Neuronal stem cell (in vitro differentiated cells): ENCODE measurements at regions not wholly inside any gene's neighbourhood (a gene's known extent, or its start where the extent isn't known, plus 50 kb on each side); places are given as distances from the start of the nearest gene placed in this dataset.

Experiments used
- DNase-seq: peaks from one replicate; pipeline ENCODE4 v3.0.0-alpha.2; 2013; ENCODE audit warnings: low spot score
- H2AFZ ChIP-seq: one replicate; pipeline ENCODE4 v1.6.1; 2013; ENCODE audit warnings: mild to moderate bottlenecking, low read length, inconsistent platforms
- H2AK5ac ChIP-seq: 2 replicates; pipeline ENCODE4 v1.6.1; 2013; ENCODE audit warnings: low read depth, mild to moderate bottlenecking, inconsistent platforms, low read length, moderate library complexity, mixed read lengths
- H2BK120ac ChIP-seq: 2 replicates; pipeline ENCODE4 v1.6.1; 2013; ENCODE audit warnings: low read depth, mild to moderate bottlenecking, inconsistent platforms, low read length, moderate library complexity, mixed read lengths
- H2BK12ac ChIP-seq: one replicate; pipeline ENCODE4 v1.6.1; 2013; ENCODE audit warnings: low read length, inconsistent platforms
- H2BK15ac ChIP-seq: 2 replicates; pipeline ENCODE4 v1.6.1; 2013; ENCODE audit warnings: mild to moderate bottlenecking, low read length, inconsistent platforms, mixed read lengths
- H2BK5ac ChIP-seq: one replicate; pipeline ENCODE4 v1.6.1; 2013; ENCODE audit warnings: inconsistent platforms, mild to moderate bottlenecking, low read length, moderate library complexity
- H3K14ac ChIP-seq: one replicate; pipeline ENCODE4 v1.6.1; 2013; ENCODE audit warnings: low read length, inconsistent platforms
- H3K18ac ChIP-seq: 2 replicates; pipeline ENCODE4 v1.6.1; 2013; ENCODE audit warnings: low read length, inconsistent platforms
- H3K23ac ChIP-seq: 2 replicates; pipeline ENCODE4 v1.6.1; 2013; ENCODE audit warnings: low read depth, mild to moderate bottlenecking, mixed read lengths, low read length, inconsistent platforms; ENCODE audit not compliant: poor library complexity
- H3K27ac ChIP-seq: replicated peaks from 3 replicates; pipeline ENCODE4 v1.5.1; 2013; ENCODE audit warnings: low read length, inconsistent platforms
- H3K27me3 ChIP-seq, 3 experiments: 2 replicates each; pipeline ENCODE4 v1.6.1; 2013; ENCODE audit warnings: low read length in 3 of 3, mild to moderate bottlenecking in 2 of 3, inconsistent platforms in 1 of 3, low read depth in 1 of 3, mixed read lengths in 1 of 3, moderate library complexity in 1 of 3; ENCODE audit not compliant: control insufficient read depth in 3 of 3, insufficient read depth in 3 of 3
- H3K36me3 ChIP-seq, 2 donors: replicated peaks in 1 of 2; 2 replicates each; pipeline ENCODE4 v1.6.1; 2013; ENCODE audit warnings: low read length in 2 of 2; ENCODE audit not compliant: control insufficient read depth in 2 of 2, insufficient read depth in 2 of 2
- H3K4ac ChIP-seq: 2 replicates; pipeline ENCODE4 v1.6.1; 2013; ENCODE audit warnings: inconsistent platforms, mild to moderate bottlenecking, low read length, moderate library complexity
- H3K4me1 ChIP-seq, 2 donors: 1 replicate in 1 of 2; 2 replicates in 1 of 2; pipeline ENCODE4 v1.6.1; 2013; ENCODE audit warnings: low read length in 2 of 2, low read depth in 1 of 2; ENCODE audit not compliant: control insufficient read depth in 2 of 2, insufficient read depth in 1 of 2
- H3K4me2 ChIP-seq: one replicate; pipeline ENCODE4 v1.6.1; 2013; ENCODE audit warnings: mild to moderate bottlenecking, low read length, inconsistent platforms; ENCODE audit not compliant: insufficient read depth, poor library complexity, severe bottlenecking
- H3K4me3 ChIP-seq, 2 donors: 2 replicates each; pipeline ENCODE4 v1.5.1; 2013; ENCODE audit warnings: low read length in 2 of 2, mild to moderate bottlenecking in 2 of 2, inconsistent platforms in 1 of 2, moderate library complexity in 1 of 2
- H3K79me1 ChIP-seq: one replicate; pipeline ENCODE4 v1.6.1; 2013; ENCODE audit warnings: low read depth, mild to moderate bottlenecking, inconsistent platforms, low read length, moderate library complexity
- H3K9ac ChIP-seq: one replicate; pipeline ENCODE4 v1.6.1; 2013; ENCODE audit warnings: mild to moderate bottlenecking, low read depth, low read length, inconsistent platforms; ENCODE audit not compliant: poor library complexity
- H3K9me3 ChIP-seq, 2 donors: replicated peaks in 1 of 2; 2 replicates each; pipeline versions ENCODE3 to v1.6.1; 2013; ENCODE audit warnings: low read length in 2 of 2, mild to moderate bottlenecking in 2 of 2, inconsistent platforms in 1 of 2, low read depth in 1 of 2, mixed read lengths in 1 of 2, moderate library complexity in 1 of 2; ENCODE audit not compliant: control insufficient read depth in 2 of 2, insufficient read depth in 1 of 2
- H4K8ac ChIP-seq: one replicate; pipeline ENCODE4 v1.6.1; 2013; ENCODE audit warnings: low read depth, mild to moderate bottlenecking, inconsistent platforms, low read length, moderate library complexity
- H4K91ac ChIP-seq: one replicate; pipeline ENCODE4 v1.6.1; 2013; ENCODE audit warnings: low read length, low read depth, mild to moderate bottlenecking, inconsistent platforms; ENCODE audit not compliant: poor library complexity
- WGBS, 2 donors: extraction: QIAGEN DNeasy Blood & Tissue Kit; methylation state at CpG; one replicate each; pipeline ENCODE4 v1.1.7; 2013; ENCODE audit warnings: missing lambda C conversion rate in 2 of 2, mixed read lengths in 1 of 2; ENCODE audit not compliant: insufficient read length in 2 of 2, insufficient replicate concordance in 1 of 2; ENCODE audit errors: extremely low coverage in 2 of 2; 5-methylcytosine and 5-hydroxymethylcytosine counted together

DNA sequence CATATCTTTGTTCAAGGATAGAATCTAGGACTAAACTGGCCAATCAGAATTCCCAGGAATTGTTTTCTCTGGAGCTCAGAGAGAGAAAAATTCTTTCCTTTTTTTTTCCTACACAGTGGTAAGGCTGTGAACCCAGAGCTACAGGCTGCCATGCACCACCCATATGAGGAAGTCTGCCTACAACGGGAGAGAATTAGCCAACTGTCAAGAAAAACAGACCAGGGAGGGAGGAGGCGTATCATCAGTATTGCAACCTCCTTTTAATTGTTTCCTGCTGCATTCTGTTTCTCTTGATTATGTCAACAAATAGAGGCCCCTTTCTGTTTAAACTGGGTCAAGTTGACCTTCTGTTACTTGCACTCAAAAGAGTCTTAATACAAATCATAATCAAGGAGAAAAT is 176.5 kb upstream of the UBASH3B start:
- Histone ChIP-seq H2BK12ac (no peak overlapping the region), H3K18ac (no peak overlapping the region), H3K27ac (no peak overlapping the region), H3K4me3 (no peak overlapping the region), H2BK5ac (no peak overlapping the region), H2AFZ (no peak overlapping the region), H2BK15ac (no peak overlapping the region), H3K79me1 (no peaks in the 10 kb centered on the region), H4K91ac (no peak overlapping the region), H2BK120ac (no peak overlapping the region), H3K9me3 (peaks cover 0 to 7% of the 10 kb centered on the region in 2 donors), H3K14ac (no peak overlapping the region), H3K36me3 (no peaks in the 10 kb centered on the region), H2AK5ac (no peak overlapping the region), H3K9ac (no peak overlapping the region), H3K4ac (no peak overlapping the region), H3K4me2 (no peak overlapping the region), H4K8ac (no peak overlapping the region), H3K4me1 (no peaks in the 10 kb centered on the region), H3K27me3 (no peaks in the 10 kb centered on the region), H3K23ac (no peak overlapping the region)
- no CpG with 5 or more reads among the region's 2 CpGs for WGBS, 2 donors
- DNase-seq: no peak

DNA sequence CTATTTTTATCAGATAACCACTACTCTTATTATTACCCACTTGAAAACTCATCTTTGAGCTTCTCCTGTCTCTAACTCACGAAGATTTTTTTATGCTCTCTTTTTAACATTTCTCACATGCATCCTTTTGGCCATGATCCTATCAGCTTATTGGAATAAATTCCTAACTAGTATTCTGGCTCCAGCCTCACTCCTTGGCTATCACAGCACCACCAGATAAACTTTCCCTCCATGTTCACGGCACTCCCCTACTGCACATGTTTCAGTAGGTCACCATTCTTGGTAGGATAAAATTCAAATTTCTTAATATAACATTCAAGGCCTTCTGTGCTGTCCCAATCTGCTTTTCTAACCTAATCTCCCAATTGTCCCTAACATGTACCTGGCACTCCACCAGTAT is 186.6 kb upstream of the UBASH3B start:
- no peaks in the 10 kb centered on the region for H3K79me1 ChIP-seq
- no peak overlapping the region for H3K18ac ChIP-seq
- H3K23ac ChIP-seq: no peak overlapping the region
- H2AFZ ChIP-seq: no peak overlapping the region
- H3K14ac ChIP-seq: no peak overlapping the region
- H2BK120ac ChIP-seq: no peak overlapping the region
- no peak overlapping the region for H3K27ac ChIP-seq
- DNase-seq: no peak
- H3K9ac ChIP-seq: no peak overlapping the region
- no peak overlapping the region for H2BK12ac ChIP-seq
- H4K8ac ChIP-seq: no peak overlapping the region
- H3K27me3 ChIP-seq: no peaks in the 10 kb centered on the region
- no peaks in the 10 kb centered on the region for H3K36me3 ChIP-seq
- no peak overlapping the region for H2BK15ac ChIP-seq
- no peak overlapping the region for H4K91ac ChIP-seq
- no peak overlapping the region for H3K4ac ChIP-seq
- no CpG with 5 or more reads among the region's 2 CpGs for WGBS, 2 donors
- H3K4me1 ChIP-seq: no peaks in the 10 kb centered on the region
- H3K9me3 ChIP-seq: no peaks in the 10 kb centered on the region
- H3K4me2 ChIP-seq: no peak overlapping the region
- H2AK5ac ChIP-seq: no peak overlapping the region
- no peak overlapping the region for H3K4me3 ChIP-seq
- H2BK5ac ChIP-seq: no peak overlapping the region

DNA sequence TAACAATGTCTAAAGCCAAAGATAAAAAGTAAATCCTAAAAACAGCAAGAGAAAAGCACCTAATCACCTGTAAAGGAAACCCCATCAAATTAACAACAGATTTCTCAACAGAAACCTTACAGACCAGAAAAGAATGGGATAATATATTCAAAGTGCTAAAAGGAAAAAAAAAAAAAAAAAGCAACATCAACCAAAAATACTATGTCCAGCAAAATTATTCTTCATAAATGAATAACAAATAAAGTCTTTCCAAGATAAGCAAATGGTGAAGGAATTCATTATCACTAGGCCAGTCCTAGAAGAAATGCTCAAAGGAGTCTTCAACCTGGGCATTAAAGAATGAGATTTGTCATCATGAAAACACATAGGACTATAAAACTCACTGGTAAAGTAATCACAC is 192.0 kb upstream of the UBASH3B start:
- Histone ChIP-seq H2BK15ac (no peak overlapping the region), H2AK5ac (no peak overlapping the region), H3K36me3 (no peaks in the 10 kb centered on the region), H2BK120ac (no peak overlapping the region), H3K4ac (no peak overlapping the region), H3K79me1 (no peaks in the 10 kb centered on the region), H2BK5ac (no peak overlapping the region), H3K4me1 (peaks cover 0 to 4% of the 10 kb centered on the region in 2 donors), H2BK12ac (no peak overlapping the region), H3K9ac (no peak overlapping the region), H3K4me2 (no peak overlapping the region), H3K18ac (no peak overlapping the region), H3K27me3 (peaks cover 0 to 2% (median 0%) of the 10 kb centered on the region in 3 experiments), H3K23ac (no peak overlapping the region), H3K27ac (no peak overlapping the region), H4K91ac (no peak overlapping the region), H4K8ac (no peak overlapping the region), H3K4me3 (no peak overlapping the region), H2AFZ (no peak overlapping the region), H3K14ac (no peak overlapping the region), H3K9me3 (peaks cover 10 to 17% of the 10 kb centered on the region in 2 donors)
- DNase-seq: no peak

DNA sequence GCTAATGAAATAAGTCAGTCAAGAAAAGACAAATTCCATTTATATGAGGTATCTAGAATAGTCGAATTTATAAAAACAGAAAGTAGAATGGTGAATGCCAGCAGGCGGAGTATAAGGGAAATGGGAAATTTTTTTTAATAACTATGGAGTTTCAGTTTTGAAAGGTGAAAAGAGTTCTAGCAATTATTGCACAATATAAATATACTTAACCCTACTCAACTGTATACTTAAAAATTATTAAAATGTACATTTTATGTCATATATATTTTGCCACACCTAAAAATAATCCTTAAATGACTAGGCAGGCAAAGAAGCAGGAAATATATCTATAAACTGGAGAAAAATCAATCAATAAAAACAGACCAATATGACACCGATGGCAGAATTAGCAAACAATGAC is 196.5 kb upstream of the UBASH3B start:
- Histone ChIP-seq H3K14ac (no peak overlapping the region), H3K9me3 (peaks cover 10 to 17% of the 10 kb centered on the region in 2 donors), H2AFZ (no peak overlapping the region), H3K27me3 (peaks cover 0 to 2% (median 0%) of the 10 kb centered on the region in 3 experiments), H3K4me1 (peaks cover 2 to 5% of the 10 kb centered on the region in 2 donors), H2BK120ac (no peak overlapping the region), H3K4me3 (no peak overlapping the region), H2BK15ac (no peak overlapping the region), H2BK5ac (no peak overlapping the region), H3K4me2 (no peak overlapping the region), H3K4ac (no peak overlapping the region), H4K91ac (no peak overlapping the region), H3K9ac (no peak overlapping the region), H3K79me1 (no peaks in the 10 kb centered on the region), H2BK12ac (no peak overlapping the region), H3K23ac (no peak overlapping the region), H3K36me3 (no peaks in the 10 kb centered on the region), H3K18ac (no peak overlapping the region), H4K8ac (no peak overlapping the region), H2AK5ac (no peak overlapping the region), H3K27ac (no peak overlapping the region)
- 100% methylated on average over 1 of the region's 3 CpGs; no CpG with 5 or more reads in 1 of the 2 donors for WGBS, 2 donors
- DNase-seq: no peak
